GM19452 (cell line): ENCODE measurements at regions not wholly inside any gene's neighbourhood (a gene's known extent, or its start where the extent isn't known, plus 50 kb on each side); places are given as distances from the start of the nearest gene placed in this dataset.

Experiments
- ATAC-seq: cut with Tn5 transposase; IDR thresholded peaks from one replicate; pipeline ENCODE4 v1.9.1; 2021; ENCODE audit not compliant: unreplicated experiment

- no peak for ATAC-seq
Measured at GRCh38 chr14:101473795-101474562, 87.3 kb upstream of the DIO3 start.

DNA sequence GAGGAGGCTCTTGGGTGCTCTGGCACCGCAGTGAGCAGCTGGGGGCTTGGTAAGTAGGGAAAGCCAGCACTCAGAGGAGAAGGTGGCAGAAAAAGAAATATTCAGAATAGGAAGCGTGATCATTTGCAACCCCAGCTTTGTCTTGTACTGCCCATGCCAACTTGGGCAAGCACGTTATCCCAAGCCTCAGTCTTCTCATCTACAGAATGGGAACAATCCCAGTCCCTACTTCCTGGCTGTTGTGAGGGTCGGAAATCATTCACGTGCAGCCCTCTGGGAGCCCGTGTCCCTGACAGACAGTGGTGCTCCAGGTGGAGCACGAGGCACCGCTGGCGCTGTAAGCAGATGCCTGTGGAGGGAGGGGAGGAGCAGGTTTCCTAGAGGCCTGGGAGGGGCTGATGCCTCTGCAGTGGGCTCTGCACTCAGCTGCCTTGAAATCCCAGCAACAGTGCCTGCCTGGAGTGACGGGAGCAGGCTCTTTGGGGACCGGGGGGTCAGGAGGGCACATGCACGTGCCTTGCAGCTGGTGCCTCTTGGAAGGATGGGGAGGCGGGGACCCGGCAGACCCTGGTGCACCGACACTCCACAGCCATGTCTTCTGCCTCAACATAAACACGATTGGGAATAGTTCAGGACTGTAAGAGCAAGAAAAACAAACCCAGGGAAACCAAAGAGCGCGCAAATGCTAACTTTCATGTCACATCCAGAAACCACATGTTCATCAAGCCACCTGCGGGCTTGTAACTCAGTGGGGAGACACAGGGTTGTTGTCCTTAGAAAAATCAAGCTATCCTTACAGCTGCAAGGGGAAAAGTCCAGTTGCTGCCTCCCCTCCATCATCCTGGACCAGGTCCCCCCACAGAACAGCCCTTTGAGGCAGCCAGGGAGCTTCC, 86.5 kb upstream of the DIO3 start:
- ATAC-seq = no peak

GRCh38 chr14:101475456-101476257, 85.6 kb upstream of the DIO3 start:
- ATAC-seq = no peak

- no peak for ATAC-seq
Measured at GRCh38 chr14:101476258-101476915, 84.9 kb upstream of the DIO3 start.

DNA sequence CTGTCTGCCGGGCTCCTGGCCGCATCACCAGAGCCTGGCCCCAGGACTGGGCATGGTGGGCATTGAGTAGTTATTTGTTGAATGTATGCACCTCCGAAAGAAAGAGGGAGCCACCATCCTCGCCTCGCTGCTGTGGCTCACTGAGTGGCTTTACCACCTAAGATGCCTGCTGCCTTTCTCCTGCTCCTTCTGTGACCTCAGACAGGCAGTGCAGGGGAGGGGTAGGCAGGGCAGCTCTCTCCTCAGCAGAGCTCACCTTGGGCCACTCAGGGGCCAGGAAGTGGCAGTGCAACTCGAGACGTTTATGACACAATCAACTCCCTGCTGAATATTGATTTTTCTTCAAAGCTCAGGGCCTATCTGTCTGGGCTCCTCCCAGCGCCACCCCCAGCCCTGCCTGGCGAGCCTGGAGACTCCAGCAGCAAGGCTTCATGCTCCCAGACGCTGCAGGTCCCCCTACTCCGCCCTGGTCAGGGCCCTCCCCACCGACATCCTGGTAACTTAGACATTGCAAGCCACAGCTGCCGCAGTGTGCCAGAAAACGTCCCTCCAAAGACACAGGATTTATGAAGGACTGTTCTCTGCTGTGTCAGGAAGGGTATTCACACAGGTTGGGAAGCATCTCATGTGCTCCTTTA, 84.3 kb upstream of the DIO3 start:
- no peak for ATAC-seq

- no peak for ATAC-seq
Measured at GRCh38 chr14:101477648-101478047, 83.6 kb upstream of the DIO3 start.

DNA sequence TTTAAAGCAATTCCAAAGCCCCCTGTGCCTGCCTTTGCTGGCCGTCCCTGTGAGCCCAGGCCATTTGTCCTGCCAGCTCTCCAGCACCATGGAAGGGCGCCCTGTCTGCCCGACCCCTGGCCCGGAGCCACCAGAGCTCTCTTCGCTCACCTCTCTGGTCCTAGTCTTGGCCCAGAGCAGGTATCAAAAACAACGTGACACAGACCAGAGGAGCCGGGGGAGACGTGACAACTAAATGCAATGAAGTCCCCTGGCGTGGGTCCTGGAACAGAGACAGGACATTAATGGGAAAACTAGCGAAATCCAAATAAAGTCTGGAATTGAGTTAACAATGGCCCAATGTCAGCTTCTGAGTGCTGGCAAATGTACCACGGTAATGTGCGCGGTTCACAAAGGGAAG, 83.2 kb upstream of the DIO3 start:
- ATAC-seq = no peak

- ATAC-seq = no peak
Measured at GRCh38 chr14:101478796-101479410, 82.4 kb upstream of the DIO3 start.

GRCh38 chr14:101480022-101480746, 81.1 kb upstream of the DIO3 start:
- ATAC-seq = no peak

- ATAC-seq = no peak
Measured at GRCh38 chr14:101480747-101481530, 80.4 kb upstream of the DIO3 start.

DNA sequence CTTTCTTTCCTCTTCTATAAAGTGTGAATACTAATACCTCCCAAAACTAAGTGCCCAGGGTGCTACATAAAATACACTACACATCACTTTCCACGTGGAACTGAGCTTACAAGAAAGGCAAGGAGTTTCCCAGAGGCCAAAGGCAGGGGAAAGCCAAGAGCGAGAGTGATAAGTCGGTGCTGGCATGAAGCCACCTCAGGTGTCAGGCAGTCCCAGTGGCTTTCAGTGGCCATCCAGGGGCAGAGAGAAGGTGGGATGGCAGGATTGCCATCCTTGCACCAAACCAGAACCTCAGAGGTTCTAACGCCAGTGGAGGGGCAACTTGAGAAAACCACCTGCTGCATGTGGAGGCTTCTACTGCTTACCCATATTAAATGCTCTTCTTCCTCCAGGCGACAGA, 79.7 kb upstream of the DIO3 start:
- no peak for ATAC-seq

- no peak for ATAC-seq
Measured at GRCh38 chr14:101482066-101482465, 79.2 kb upstream of the DIO3 start.

- ATAC-seq = no peak
Measured at GRCh38 chr14:101483829-101484228, 77.5 kb upstream of the DIO3 start.

DNA sequence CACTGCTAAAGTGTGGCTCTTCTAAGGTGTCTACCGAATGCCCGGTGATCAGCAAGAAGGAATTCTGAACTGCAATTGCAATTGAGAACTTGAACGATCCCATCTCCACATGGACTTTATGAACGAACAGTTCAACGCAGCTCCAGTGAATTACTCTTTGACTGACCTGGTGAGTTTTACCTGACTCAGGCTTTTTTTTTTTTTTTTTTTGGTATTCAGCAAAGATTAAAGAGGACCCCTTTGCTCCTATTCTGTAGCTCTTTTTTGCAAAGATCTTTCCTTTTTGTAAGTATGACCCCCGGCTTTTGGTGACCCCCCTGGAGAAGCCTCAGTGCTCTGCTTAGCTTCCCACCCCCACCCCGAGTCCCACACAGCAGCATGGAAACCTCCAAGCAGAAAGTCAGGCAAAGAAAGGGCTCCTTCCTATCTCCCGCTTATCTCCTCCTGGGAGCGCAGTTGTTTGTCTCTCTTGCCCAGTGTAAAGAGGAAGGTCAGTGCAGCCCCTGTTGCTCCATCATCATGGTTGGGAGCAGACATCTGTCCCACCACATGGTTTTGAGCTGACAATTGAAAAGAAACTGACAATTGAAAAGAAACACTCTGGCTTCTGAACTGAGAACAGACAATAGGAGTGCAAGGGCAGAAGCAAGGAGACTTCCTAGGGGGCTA, 72.1 kb upstream of the DIO3 start:
- no peak for ATAC-seq

GRCh38 chr14:101490771-101491170, 70.5 kb upstream of the DIO3 start:
- ATAC-seq = no peak

GRCh38 chr14:101491841-101492240, 69.5 kb upstream of the DIO3 start:
- ATAC-seq = no peak

DNA sequence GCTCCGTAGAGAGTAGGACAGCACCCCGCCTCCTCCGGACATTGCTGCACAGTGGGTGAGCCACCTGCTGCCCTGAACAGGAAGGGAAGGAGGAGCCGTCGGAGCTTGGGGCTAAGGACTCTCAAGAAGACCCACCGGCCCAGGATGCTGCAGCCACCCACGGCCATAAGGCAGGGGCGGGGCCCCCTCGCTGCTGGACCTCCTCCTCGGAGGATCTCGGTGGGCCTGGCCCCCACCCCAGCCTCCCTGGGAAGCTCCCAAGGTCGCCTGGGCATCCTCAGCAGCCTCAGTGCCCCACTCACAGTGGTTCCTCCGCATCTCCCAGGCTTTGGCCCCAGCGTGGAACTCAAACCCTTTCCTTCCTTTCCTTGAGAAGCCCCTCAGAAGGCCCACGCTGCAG, 68.6 kb upstream of the DIO3 start:
- ATAC-seq = no peak

GRCh38 chr14:101494826-101495225, 66.5 kb upstream of the DIO3 start:
- ATAC-seq = no peak
